ENCODE measurements at regions not wholly inside any gene's neighbourhood (a gene's known extent, or its start where the extent isn't known, plus 50 kb on each side); places are given as distances from the start of the nearest gene placed in this dataset.

DNA sequence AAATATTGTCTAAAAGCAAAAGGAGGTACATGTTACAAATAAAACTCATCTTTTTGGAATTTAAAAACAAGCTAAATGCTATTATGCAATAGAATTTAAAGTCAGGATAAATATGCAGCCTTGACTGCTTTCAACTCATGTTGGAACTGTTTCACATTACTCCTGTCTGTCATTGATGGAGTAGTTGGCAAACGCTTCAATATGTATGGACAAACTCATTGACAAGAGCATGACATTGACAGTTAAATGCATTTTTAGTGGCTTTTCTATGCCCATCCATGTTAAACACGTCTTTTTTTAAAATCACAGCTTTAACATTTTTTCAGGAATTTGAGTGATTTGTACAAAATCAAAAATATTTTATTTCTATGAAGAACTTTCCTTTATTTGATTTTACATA is 1560.5 kb downstream of the KCNT2 start:
- TF ChIP-seq ZFX (IDR thresholded peaks at IDR 0.05; ENCODE audit: borderline replicate concordance): no peak
- TF ChIP-seq, protein P1, sequence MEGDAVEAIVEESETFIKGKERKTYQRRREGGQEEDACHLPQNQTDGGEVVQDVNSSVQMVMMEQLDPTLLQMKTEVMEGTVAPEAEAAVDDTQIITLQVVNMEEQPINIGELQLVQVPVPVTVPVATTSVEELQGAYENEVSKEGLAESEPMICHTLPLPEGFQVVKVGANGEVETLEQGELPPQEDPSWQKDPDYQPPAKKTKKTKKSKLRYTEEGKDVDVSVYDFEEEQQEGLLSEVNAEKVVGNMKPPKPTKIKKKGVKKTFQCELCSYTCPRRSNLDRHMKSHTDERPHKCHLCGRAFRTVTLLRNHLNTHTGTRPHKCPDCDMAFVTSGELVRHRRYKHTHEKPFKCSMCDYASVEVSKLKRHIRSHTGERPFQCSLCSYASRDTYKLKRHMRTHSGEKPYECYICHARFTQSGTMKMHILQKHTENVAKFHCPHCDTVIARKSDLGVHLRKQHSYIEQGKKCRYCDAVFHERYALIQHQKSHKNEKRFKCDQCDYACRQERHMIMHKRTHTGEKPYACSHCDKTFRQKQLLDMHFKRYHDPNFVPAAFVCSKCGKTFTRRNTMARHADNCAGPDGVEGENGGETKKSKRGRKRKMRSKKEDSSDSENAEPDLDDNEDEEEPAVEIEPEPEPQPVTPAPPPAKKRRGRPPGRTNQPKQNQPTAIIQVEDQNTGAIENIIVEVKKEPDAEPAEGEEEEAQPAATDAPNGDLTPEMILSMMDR (IDR thresholded peaks at IDR 0.05): no peak
- H3K27ac ChIP-seq: no peak overlapping the region

DNA sequence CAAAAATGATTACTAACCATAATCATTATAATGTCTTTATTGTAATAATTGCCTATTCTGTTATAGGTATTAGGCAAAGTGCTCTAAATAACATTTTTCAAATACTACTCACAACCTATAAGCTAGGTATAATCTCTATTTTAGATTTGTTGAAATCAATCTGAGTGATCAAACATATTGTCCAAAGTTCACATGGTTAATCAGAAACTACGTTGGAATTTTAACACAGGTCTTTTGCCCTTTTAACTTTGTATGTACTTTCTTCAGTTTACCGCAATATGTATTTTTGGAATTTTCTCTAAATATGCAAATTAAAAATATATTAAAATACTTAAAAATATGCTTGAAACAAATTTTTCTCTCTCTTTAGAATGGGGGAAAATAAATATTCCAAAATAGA is 1563.2 kb downstream of the KCNT2 start:
- H3K27ac ChIP-seq: no peak overlapping the region
- TF ChIP-seq, protein P1 (IDR thresholded peaks at IDR 0.05): no peak

DNA sequence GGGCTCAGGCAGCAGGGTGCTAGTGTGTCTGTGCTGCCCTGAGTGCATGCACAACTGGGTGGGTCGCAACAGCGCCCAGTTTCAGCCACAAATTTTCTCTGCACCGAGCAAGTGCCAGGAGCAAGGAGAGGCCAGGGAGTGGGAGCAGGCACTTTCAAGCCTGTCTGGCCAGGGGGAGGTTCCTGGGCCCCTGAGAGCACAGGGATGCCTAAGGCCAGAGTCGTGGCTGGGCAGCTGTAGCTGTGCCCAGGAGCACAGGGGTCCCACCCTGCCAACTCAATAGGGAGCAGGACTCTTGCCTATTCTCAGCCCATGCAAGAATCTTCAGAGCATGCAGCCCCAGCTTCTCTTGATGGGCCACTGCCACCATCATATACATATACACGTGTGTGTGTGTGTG is 1577.4 kb downstream of the KCNT2 start:
- H3K27ac ChIP-seq: no peak overlapping the region
- no peak for TF ChIP-seq ZFX (IDR thresholded peaks at IDR 0.05; ENCODE audit: borderline replicate concordance)
- TF ChIP-seq, protein P1 (IDR thresholded peaks at IDR 0.05): no peak

DNA sequence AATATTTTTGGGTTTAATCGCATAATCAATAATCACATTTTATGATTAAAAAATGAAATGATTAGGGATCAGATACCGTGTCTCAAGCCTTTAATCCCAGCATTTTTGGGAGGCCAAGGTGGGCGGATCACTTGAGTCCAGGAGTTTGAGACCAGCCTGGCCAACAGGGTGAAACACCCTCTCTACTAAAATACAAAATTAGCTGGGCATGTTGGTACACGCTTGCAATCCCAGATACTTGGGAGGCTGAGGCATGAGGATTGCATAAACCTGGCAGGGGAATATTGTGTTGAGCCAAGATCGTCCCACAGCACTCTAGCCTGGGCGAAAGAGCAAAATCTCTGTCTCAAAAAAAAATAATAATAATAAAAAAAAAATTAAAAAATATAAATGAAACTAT is 1581.4 kb downstream of the KCNT2 start:
- H3K27ac ChIP-seq: no peak overlapping the region

DNA sequence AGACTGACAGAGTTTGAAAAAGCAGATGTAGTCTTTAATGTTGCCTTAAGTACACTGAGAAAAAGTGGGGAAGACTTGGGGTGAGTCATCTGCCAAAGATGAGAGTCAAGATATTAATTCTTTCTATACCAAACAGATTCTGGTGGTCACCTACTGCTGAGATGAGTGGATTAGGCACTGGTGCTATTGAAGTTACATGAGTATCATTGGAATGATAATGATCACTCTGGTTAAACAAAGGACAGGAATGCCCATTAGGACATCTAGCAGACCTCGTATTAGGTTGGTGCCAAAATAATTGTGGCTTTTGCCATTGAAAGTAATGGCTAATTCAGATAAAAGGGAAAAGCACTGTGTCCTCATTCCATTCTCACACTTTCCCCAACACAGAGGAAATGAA is 1588.9 kb downstream of the KCNT2 start:
- TF ChIP-seq, protein P1 (IDR thresholded peaks at IDR 0.05): no peak
- no peak for TF ChIP-seq ZFX (IDR thresholded peaks at IDR 0.05; ENCODE audit: borderline replicate concordance)
- H3K27ac ChIP-seq: no peak overlapping the region

More for the DNA sequence above, 1581.4 kb downstream of the KCNT2 start:
- TF ChIP-seq, protein P1 (IDR thresholded peaks at IDR 0.05): no peak
- TF ChIP-seq ZFX (IDR thresholded peaks at IDR 0.05; ENCODE audit: borderline replicate concordance): no peak

DNA sequence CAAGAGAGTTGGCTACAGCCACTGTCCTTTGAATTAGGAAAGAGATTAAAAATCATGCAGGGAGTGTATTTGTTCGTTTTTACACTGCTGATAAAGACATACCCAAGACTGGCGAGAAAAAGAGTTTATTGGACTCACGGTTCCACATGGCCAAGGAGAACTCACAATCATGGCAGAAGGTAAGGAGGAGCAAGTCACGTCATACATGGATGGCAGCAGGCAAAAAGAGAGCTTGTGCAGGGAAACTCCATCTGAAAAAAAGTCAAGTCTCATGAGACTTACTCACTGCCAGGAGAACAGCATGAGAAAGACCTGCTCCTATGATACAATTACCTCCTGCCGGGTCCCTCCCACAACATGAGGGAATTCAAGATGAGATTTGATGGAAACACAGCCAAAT is 1595.2 kb downstream of the KCNT2 start:
- TF ChIP-seq, protein P1 (IDR thresholded peaks at IDR 0.05): no peak
- TF ChIP-seq ZFX (IDR thresholded peaks at IDR 0.05; ENCODE audit: borderline replicate concordance): no peak
- H3K27ac ChIP-seq: no peak overlapping the region

DNA sequence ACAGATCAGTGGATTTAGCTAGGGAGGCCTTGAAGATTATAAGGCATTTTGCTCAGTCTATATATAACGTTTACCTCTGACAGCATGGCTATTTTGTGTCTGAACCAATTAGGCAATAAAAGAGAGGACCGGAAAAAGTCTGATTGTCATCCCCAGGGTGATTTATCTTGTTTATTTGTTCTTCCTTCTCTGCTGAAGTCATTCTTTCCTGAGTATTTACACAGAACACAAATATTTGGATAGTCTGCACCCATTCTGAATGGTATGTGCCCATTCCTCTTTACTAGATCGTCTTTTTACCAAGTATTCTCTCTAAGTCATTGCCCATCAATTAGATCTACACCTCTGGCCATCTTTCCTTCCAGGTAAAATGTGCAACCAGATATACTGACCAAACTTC is 1602.9 kb downstream of the KCNT2 start:
- TF ChIP-seq ZFX (IDR thresholded peaks at IDR 0.05; ENCODE audit: borderline replicate concordance): no peak
- TF ChIP-seq, protein P1 (IDR thresholded peaks at IDR 0.05): no peak
- H3K27ac ChIP-seq: peak overlapping the region; percentile 65

All from 22Rv1 (cell line).